ENCODE measurements at regions not wholly inside any gene's neighbourhood (a gene's known extent, or its start where the extent isn't known, plus 50 kb on each side); places are given as distances from the start of the nearest gene placed in this dataset.

GRCh38 chr5:112549605-112550166 lies 130.6 kb upstream of the EPB41L4A start:
- TF ChIP-seq EZH2 (IDR thresholded peaks at IDR 0.05; ENCODE audit: borderline replicate concordance) = no peak
- no peak for TF ChIP-seq EZH2phosphoT487 (IDR thresholded peaks at IDR 0.05; ENCODE audit: low read depth, severe bottlenecking, unreplicated experiment)
- TF ChIP-seq CTCF (IDR thresholded peaks at IDR 0.05; ENCODE audit: poor library complexity) = no peak
